ENCODE measurements at regions not wholly inside any gene's neighbourhood (a gene's known extent, or its start where the extent isn't known, plus 50 kb on each side); places are given as distances from the start of the nearest gene placed in this dataset.

DNA sequence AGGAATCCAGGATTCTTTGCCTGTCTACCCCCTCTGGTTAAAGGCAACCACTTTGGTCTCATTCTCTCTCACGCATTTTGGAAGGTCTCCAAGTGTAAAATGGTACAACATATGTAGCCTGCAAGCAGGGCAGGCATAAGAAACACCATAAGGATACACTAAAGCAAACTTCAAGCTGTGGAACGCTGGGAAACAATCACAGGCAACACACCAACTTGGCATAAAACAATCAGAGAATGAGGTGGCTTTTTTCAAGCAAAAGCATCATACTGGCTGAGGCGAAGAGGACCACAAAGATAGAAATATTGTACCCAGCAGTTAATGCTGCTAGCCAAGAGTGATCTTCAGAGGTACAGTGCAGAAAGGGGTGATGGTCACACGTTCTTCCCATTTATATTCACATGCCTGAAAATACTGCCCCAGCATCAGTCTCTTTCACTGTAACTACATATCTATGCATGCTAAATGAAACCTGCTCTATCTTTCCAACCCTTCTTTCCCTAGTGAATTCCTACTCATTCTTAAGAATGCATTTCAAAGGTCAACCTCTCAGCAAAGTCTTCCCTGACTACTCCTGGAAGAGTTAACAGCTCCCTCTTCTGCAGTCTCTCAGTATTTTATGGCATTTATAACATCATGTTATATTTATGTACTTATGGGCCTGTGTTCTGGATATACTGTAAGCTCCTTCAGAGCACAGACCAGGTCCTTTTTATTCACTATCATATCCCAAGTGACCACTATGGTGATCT, 71.9 kb upstream of the GALNT5 start:
- peaks cover 8% of the 10 kb centered on the region for H3K9me3 Mint-ChIP-seq (ENCODE audit: low read depth, unreplicated experiment)
- H3K4me1 Mint-ChIP-seq (ENCODE audit: low read depth, unreplicated experiment): peaks cover 40% of the 10 kb centered on the region
- no peak overlapping the region for H3K4me3 Mint-ChIP-seq (ENCODE audit: low read depth, unreplicated experiment)
- no peak for DNase-seq
- intact Hi-C loops (cut with micrococcal nuclease; ENCODE audit: unreplicated experiment): no loop called here
- peak overlapping the region; percentile 11 for H3K27ac Mint-ChIP-seq (ENCODE audit: unreplicated experiment)
- no TSS peak for BruUV-seq (replicated peaks)
- CTCF ChIA-PET: no interaction called here
- peaks cover 15% of the 10 kb centered on the region for H3K36me3 Mint-ChIP-seq (ENCODE audit: insufficient read depth, unreplicated experiment)
- H3K27me3 Mint-ChIP-seq (ENCODE audit: unreplicated experiment): no peaks in the 10 kb centered on the region
- no peak for TF ChIP-seq CTCF (IDR thresholded peaks at IDR 0.05; ENCODE audit: unreplicated experiment)

DNA sequence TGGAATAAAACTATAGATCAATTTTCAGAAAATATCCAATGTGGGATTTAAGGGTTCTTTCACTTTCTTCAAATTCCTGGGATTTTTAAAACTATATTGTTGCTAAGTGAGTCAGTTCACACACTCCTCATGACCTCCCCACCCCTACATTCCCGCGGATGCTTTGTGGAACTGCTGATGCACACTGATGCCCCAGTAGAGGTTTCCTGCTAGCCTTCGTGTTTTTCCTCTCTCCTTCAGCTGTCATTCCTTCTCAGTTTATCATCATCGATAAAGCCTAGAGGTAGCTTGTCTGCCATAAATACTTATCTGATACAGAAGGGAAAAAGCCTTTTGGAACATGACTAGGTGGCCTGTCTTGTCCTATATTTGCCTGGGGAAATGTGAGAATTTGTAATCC, 67.4 kb upstream of the GALNT5 start:
- Mint-ChIP-seq H3K4me3 (ENCODE audit: low read depth, unreplicated experiment) (no peak overlapping the region), H3K27me3 (ENCODE audit: unreplicated experiment) (no peaks in the 10 kb centered on the region), H3K36me3 (ENCODE audit: insufficient read depth, unreplicated experiment) (no peaks in the 10 kb centered on the region), H3K27ac (ENCODE audit: unreplicated experiment) (no peak overlapping the region), H3K4me1 (ENCODE audit: low read depth, unreplicated experiment) (peaks cover 30% of the 10 kb centered on the region), H3K9me3 (ENCODE audit: low read depth, unreplicated experiment) (no peaks in the 10 kb centered on the region)
- no TSS peak for BruUV-seq (replicated peaks)
- no peak for DNase-seq
- no peak for TF ChIP-seq CTCF (IDR thresholded peaks at IDR 0.05; ENCODE audit: unreplicated experiment)
- intact Hi-C loops (cut with micrococcal nuclease; ENCODE audit: unreplicated experiment): loop anchor here (5.0 to 10.0 kb wide), 4 partner anchors 83 to 855 kb away; partner anchors contain the start of gene NR4A2
- CTCF ChIA-PET: no interaction called here

GRCh38 chr2:157191186-157191585, 66.3 kb upstream of the GALNT5 start:
- CTCF ChIA-PET: no interaction called here
- Mint-ChIP-seq H3K9me3 (ENCODE audit: low read depth, unreplicated experiment) (no peaks in the 10 kb centered on the region), H3K27ac (ENCODE audit: unreplicated experiment) (no peak overlapping the region), H3K27me3 (ENCODE audit: unreplicated experiment) (no peaks in the 10 kb centered on the region), H3K36me3 (ENCODE audit: insufficient read depth, unreplicated experiment) (no peaks in the 10 kb centered on the region), H3K4me1 (ENCODE audit: low read depth, unreplicated experiment) (peaks cover 26% of the 10 kb centered on the region), H3K4me3 (ENCODE audit: low read depth, unreplicated experiment) (no peak overlapping the region)
- no TSS peak for BruUV-seq (replicated peaks)
- intact Hi-C loops (cut with micrococcal nuclease; ENCODE audit: unreplicated experiment): loop anchor here (5.0 to 10.0 kb wide), 4 partner anchors 84 to 856 kb away; partner anchors contain the start of gene NR4A2
- no peak for DNase-seq
- no peak for TF ChIP-seq CTCF (IDR thresholded peaks at IDR 0.05; ENCODE audit: unreplicated experiment)

DNA sequence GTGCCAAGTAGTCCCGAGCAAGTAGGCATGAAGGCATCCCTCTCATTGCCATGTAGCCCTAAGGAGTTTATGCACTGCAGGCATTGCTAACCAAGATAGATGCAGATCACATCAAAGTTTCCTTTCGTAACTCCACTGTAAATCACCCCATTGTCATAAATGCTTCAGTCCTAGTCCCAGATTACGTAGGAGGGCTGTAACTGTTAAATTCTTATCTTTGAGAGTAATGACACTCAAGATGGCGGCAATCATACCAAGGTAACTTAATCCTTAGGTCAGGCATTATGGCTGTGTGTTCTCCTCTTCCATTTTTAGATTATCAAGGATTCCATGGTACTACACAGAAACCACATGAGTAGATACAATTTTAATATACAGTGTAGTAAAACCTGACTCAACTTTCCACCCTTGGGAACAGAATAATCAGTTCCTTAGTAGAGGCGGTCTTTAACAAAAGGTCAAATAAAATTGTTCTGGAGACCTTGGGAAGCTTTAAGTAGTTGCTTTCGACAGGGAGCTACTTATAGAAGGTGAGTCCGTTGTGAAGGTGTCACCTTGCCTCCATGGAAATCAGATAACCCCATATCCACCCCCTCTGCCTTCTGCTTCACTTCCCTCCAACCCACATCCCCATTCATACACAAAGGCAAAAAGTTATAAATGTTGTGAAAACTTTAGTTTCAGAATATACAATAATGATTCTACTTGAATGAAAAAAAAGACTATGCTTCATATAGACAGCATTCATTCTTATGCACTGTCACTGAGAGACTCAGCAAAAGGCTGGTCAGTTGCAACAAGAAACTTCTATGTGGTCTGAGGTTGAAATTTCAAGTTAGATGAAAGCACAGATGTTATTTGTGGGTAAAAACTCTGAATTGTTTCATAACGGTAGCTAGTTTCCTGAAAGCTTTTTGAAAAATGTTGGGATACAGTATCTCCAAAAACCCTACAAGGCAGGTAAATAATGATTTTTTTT, 64.8 kb upstream of the GALNT5 start:
- H3K4me3 Mint-ChIP-seq (ENCODE audit: low read depth, unreplicated experiment): no peak overlapping the region
- no peak for TF ChIP-seq CTCF (IDR thresholded peaks at IDR 0.05; ENCODE audit: unreplicated experiment)
- H3K27ac Mint-ChIP-seq (ENCODE audit: unreplicated experiment): no peak overlapping the region
- no peak for DNase-seq
- H3K4me1 Mint-ChIP-seq (ENCODE audit: low read depth, unreplicated experiment): peaks cover 16% of the 10 kb centered on the region
- CTCF ChIA-PET: interaction anchor here (1.3 to 1.8 kb wide), 2 partner anchors 133 to 136 kb away, joined by 6 to 9 read pairs; no protein-coding TSS in a partner anchor
- no peaks in the 10 kb centered on the region for H3K36me3 Mint-ChIP-seq (ENCODE audit: insufficient read depth, unreplicated experiment)
- intact Hi-C loops (cut with micrococcal nuclease; ENCODE audit: unreplicated experiment): loop anchor here (5.0 to 10.0 kb wide), 4 partner anchors 85 to 858 kb away; partner anchors contain the start of gene NR4A2
- no peaks in the 10 kb centered on the region for H3K27me3 Mint-ChIP-seq (ENCODE audit: unreplicated experiment)
- no TSS peak for BruUV-seq (replicated peaks)
- H3K9me3 Mint-ChIP-seq (ENCODE audit: low read depth, unreplicated experiment): no peaks in the 10 kb centered on the region
